ENCODE measurements at regions not wholly inside any gene's neighbourhood (a gene's known extent, or its start where the extent isn't known, plus 50 kb on each side); places are given as distances from the start of the nearest gene placed in this dataset.

DNA sequence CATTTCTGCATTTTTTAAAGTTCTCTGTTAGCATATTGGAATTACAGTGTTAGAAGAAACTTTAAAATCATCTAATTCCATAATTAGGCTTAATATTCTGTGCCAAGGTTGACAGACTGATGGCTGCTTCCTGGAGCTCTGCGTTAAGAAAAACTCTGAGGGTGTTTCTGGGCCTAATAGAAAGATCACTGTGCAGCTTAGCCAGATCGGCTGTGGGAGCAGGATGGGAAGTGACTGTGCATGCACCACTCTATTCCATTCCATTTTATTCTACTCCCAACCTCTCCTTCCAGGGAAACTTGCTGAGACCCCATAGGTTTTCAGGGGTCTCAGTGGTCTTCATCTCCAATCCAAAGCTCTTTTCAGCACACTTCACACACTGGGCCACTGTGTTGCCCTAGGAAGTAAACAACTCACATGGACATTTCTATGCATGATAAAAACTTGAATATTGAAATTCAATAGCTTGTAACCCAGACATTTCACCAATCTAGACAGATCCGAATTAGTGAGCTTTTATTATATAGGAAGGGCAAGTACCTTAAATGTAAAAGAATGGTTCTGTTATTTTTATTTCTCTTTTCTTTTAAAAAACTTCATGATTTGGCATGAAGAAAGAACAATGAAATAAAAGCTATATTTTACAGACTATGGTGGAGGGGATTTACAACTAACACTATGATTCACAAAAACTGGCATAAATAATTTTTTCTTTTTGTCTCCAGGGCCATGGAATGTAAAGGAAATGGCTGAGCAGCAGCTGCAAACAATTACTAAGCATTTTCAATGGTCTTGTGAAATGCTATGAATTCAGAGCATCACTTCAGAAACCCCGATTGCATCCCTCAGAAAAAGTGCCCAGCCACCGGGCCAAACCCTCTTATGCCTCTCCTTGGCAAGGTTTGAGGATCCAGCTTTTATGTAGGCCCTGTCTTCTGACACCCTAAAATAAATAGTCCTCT lies 51.4 kb upstream of the DAB2 start:
- Histone ChIP-seq H3K27me3 (replicated peaks in 2 of 5; ENCODE audit: control insufficient read depth in 4 of 5, insufficient read depth in 5 of 5, low read length in 4 of 5) (no peaks in the 10 kb centered on the region), H3K36me3 (ENCODE audit: control insufficient read depth in 4 of 4, insufficient read depth in 4 of 4, low read length in 3 of 4) (no peaks in the 10 kb centered on the region), H3K4me1 (ENCODE audit: control extremely low read depth in 1 of 4, control insufficient read depth in 4 of 4, insufficient read depth in 4 of 4, low read length in 3 of 4) (peaks cover 0 to 6% (median 4%) of the 10 kb centered on the region in 4 experiments), H3K27ac (ENCODE audit: insufficient read depth in 1 of 2, low read depth in 1 of 2, low read length in 2 of 2, poor library complexity in 1 of 2, severe bottlenecking in 2 of 2) (no peak overlapping the region), H3K9me3 (ENCODE audit: control extremely low read depth in 1 of 5, control insufficient read depth in 4 of 5, insufficient read depth in 2 of 5, low read depth in 1 of 5, low read length in 4 of 5) (no peaks in the 10 kb centered on the region), H3K4me3 (ENCODE audit: control insufficient read depth in 1 of 7, extremely low read depth in 1 of 7, insufficient read depth in 4 of 7, low read depth in 2 of 7, low read length in 6 of 7) (no peak overlapping the region)
- WGBS (ENCODE audit: insufficient coverage), result 35% methylated on average over 2 of the region's 5 CpGs
- CTCF ChIA-PET, result interaction anchor here (1.2 to 1.4 kb wide), 2 partner anchors 10 to 13 kb away, joined by 4 to 8 read pairs; no protein-coding TSS in a partner anchor
- POLR2A ChIA-PET, result no interaction called here
- DNase-seq, result peak in 2 of 3 donors; percentile 58

DNA sequence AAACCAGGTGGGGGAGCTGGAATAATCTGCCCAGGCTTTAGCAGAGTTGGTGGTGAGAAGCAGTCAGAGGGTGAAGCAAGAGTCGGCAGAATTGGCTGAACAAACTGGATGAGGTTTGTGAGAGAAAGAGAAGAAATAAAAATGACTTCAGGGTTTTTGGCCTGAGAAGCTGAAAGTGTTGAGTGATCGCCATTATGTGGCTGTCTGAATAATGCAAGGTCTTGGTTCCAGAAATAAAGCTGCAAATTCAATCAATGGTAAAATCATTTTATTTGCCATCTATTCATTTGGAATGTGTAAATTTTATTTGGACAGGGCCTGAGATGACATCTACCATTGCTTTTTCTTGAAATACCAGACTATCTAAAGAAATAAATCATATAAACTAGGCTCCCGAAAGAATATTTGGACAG lies 50.4 kb upstream of the DAB2 start:
- POLR2A ChIA-PET, result interaction anchor here (0.7 kb wide), 1 partner anchor 53 kb away, joined by 3 read pairs; no protein-coding TSS in a partner anchor
- H3K27me3 ChIP-seq (replicated peaks in 2 of 5; ENCODE audit: control insufficient read depth in 4 of 5, insufficient read depth in 5 of 5, low read length in 4 of 5), result no peaks in the 10 kb centered on the region
- CTCF ChIA-PET, result no interaction called here

More for the DNA sequence above, 50.4 kb upstream of the DAB2 start:
- no peak for DNase-seq
- peaks cover 0 to 7% (median 5%) of the 10 kb centered on the region in 4 experiments for H3K4me1 ChIP-seq (ENCODE audit: control extremely low read depth in 1 of 4, control insufficient read depth in 4 of 4, insufficient read depth in 4 of 4, low read length in 3 of 4)
- no peak overlapping the region for H3K27ac ChIP-seq (ENCODE audit: insufficient read depth in 1 of 2, low read depth in 1 of 2, low read length in 2 of 2, poor library complexity in 1 of 2, severe bottlenecking in 2 of 2)
- H3K4me3 ChIP-seq (ENCODE audit: control insufficient read depth in 1 of 7, extremely low read depth in 1 of 7, insufficient read depth in 4 of 7, low read depth in 2 of 7, low read length in 6 of 7), result no peak overlapping the region
- H3K9me3 ChIP-seq (ENCODE audit: control extremely low read depth in 1 of 5, control insufficient read depth in 4 of 5, insufficient read depth in 2 of 5, low read depth in 1 of 5, low read length in 4 of 5), result no peaks in the 10 kb centered on the region
- H3K36me3 ChIP-seq (ENCODE audit: control insufficient read depth in 4 of 4, insufficient read depth in 4 of 4, low read length in 3 of 4), result no peaks in the 10 kb centered on the region
- WGBS (ENCODE audit: insufficient coverage), result 100% methylated on average over 3 of the region's 3 CpGs

Measured in common myeloid progenitor, CD34-positive (primary cell).